Stomach smooth muscle (tissue), 2 donors: ENCODE measurements at regions not wholly inside any gene's neighbourhood (a gene's known extent, or its start where the extent isn't known, plus 50 kb on each side); places are given as distances from the start of the nearest gene placed in this dataset.
"Not testable (repeated sequence)": the region's sequence is repeated elsewhere in the genome, so short reads cannot be mapped to it uniquely, and the experiment has no call there.

Experiments used
- H3K27ac ChIP-seq: one replicate; pipeline ENCODE4 v1.7.0; 2013; ENCODE audit warnings: mild to moderate bottlenecking, low read length, inconsistent platforms
- H3K27me3 ChIP-seq, 2 donors: one replicate each; pipeline ENCODE4 v1.7.0; 2013; ENCODE audit warnings: low read length in 2 of 2; ENCODE audit not compliant: insufficient read depth in 2 of 2, control insufficient read depth in 1 of 2
- H3K36me3 ChIP-seq, 2 donors: one replicate each; pipeline ENCODE4 v1.7.0; 2013; ENCODE audit warnings: low read length in 2 of 2; ENCODE audit not compliant: control insufficient read depth in 2 of 2, insufficient read depth in 2 of 2
- H3K4me1 ChIP-seq: one replicate; pipeline ENCODE4 v1.7.0; 2013; ENCODE audit warnings: low read length; ENCODE audit not compliant: control insufficient read depth, insufficient read depth
- H3K4me3 ChIP-seq, 2 donors: one replicate each; pipeline ENCODE4 v1.7.0; 2013; ENCODE audit warnings: low read length in 2 of 2
- H3K9ac ChIP-seq, 2 donors: one replicate each; pipeline ENCODE4 v1.7.0; 2013; ENCODE audit warnings: low read length in 2 of 2, mild to moderate bottlenecking in 1 of 2
- H3K9me3 ChIP-seq, 2 donors: one replicate each; pipeline ENCODE4 v1.7.0; 2013; ENCODE audit warnings: low read length in 2 of 2; ENCODE audit not compliant: control insufficient read depth in 2 of 2
- donor health status: healthy.
- donor health status: Pancreatic carcinoma.

GRCh38 chr15:25250906-25251622, 187.8 kb downstream of the UBE3A start:
- no peak overlapping the region for H3K9ac ChIP-seq
- H3K27ac ChIP-seq, result no peak overlapping the region
- no peak overlapping the region for H3K4me3 ChIP-seq
- H3K36me3 ChIP-seq, result no peaks in the 10 kb centered on the region
- H3K27me3 ChIP-seq, result no peaks in the 10 kb centered on the region
- H3K9me3 ChIP-seq, result peaks cover 0 to 27% of the 10 kb centered on the region in 2 donors
- H3K4me1 ChIP-seq, result no peaks in the 10 kb centered on the region

- H3K9me3 ChIP-seq, result peaks cover 0 to 20% of the 10 kb centered on the region in 2 donors
- no peak overlapping the region for H3K4me3 ChIP-seq
- H3K36me3 ChIP-seq, result no peaks in the 10 kb centered on the region
- H3K9ac ChIP-seq, result no peak overlapping the region
- H3K27ac ChIP-seq, result no peak overlapping the region
- no peaks in the 10 kb centered on the region for H3K27me3 ChIP-seq
- no peaks in the 10 kb centered on the region for H3K4me1 ChIP-seq
Measured at GRCh38 chr15:25251700-25252390, 187.0 kb downstream of the UBE3A start.

- H3K9ac ChIP-seq, H3K27ac ChIP-seq, H3K4me1 ChIP-seq, H3K4me3 ChIP-seq, H3K27me3 ChIP-seq, H3K36me3 ChIP-seq: not testable (repeated sequence)
- H3K9me3 ChIP-seq, result peaks cover 0 to 16% of the 10 kb centered on the region in 2 donors
Measured at GRCh38 chr15:25253048-25253973, 185.5 kb downstream of the UBE3A start.

DNA sequence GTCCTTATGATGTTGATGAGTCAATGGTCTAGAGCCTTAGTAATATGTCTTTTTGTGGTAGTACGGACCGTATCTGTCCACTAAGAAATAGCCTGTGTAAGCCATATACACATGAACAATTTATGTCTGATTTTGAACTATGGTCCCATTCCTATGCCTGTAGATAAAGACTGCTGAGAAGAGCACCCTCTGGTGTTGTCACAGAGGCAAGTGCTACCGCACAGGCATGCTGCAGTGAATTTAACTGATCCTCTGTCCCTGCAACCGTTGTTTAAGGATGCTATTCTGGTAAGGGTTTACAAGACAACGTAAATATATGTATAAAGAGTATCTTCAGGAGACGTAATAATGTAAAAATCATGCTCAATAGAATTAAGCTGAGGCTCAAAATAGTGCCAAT, 170.7 kb downstream of the UBE3A start:
- Histone ChIP-seq H3K9ac (no peak overlapping the region), H3K27ac (no peak overlapping the region), H3K27me3 (no peaks in the 10 kb centered on the region), H3K4me1 (no peaks in the 10 kb centered on the region), H3K9me3 (no peaks in the 10 kb centered on the region), H3K36me3 (no peaks in the 10 kb centered on the region), H3K4me3 (no peak overlapping the region)
